GM19468 (cell line): ENCODE measurements at regions not wholly inside any gene's neighbourhood (a gene's known extent, or its start where the extent isn't known, plus 50 kb on each side); places are given as distances from the start of the nearest gene placed in this dataset.

Experiments used
- ATAC-seq: cut with Tn5 transposase; IDR thresholded peaks from one replicate; pipeline ENCODE4 v1.9.1; 2021; ENCODE audit warnings: mild to moderate bottlenecking, moderate library complexity, moderate number of reproducible peaks; ENCODE audit not compliant: unreplicated experiment; ENCODE audit errors: extremely low read depth

GRCh38 chr6:121849477-121849876, 414.0 kb downstream of the GJA1 start:
- ATAC-seq: peak; percentile 75

- ATAC-seq: no peak
Measured at GRCh38 chr6:121851056-121851455, 415.6 kb downstream of the GJA1 start.

GRCh38 chr6:121853686-121854085, 418.2 kb downstream of the GJA1 start:
- no peak for ATAC-seq

DNA sequence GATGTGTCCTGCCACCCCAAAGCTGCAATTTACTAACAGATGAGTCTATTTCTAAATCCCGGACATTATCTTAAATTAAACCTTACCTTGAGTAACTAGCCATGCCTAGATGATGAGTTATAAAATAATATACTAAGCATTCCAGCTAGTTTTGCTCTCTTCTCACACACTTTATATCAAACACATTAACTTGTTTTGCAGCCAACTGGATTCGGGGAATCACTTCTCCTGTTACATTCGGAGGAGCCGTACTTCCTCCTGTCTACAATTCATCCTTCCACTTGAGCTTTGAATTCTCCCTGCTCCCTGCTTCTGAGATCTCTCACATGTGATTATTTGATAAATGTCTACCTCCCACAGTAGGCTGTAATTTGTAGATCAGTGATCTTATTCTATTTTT, 420.1 kb downstream of the GJA1 start:
- ATAC-seq: no peak

- ATAC-seq: no peak
Measured at GRCh38 chr6:121856296-121856695, 420.9 kb downstream of the GJA1 start.

GRCh38 chr6:121857551-121857950, 422.1 kb downstream of the GJA1 start:
- no peak for ATAC-seq

DNA sequence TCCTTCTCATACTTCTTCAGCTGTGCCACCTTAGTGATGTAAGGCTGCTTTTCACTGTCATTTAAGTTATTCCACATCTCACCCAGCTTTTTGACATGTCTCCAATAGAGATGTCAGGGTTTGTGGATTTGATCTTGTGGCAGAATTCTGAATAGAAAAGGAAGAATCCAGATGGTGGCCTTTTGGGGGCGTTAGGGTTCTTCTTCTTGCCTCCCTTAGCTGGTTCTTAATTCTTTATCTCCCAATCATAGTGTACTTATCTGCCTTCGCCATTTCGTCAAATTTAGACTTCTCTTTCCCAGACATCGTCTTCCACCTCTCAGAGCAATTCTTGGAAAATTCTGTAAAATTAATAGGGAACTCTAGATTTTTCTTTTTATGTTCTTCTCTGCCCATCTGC, 422.9 kb downstream of the GJA1 start:
- no peak for ATAC-seq

- ATAC-seq: no peak
Measured at GRCh38 chr6:121858986-121859385, 423.5 kb downstream of the GJA1 start.

GRCh38 chr6:121865811-121866210, 430.4 kb downstream of the GJA1 start:
- ATAC-seq: no peak

- ATAC-seq: no peak
Measured at GRCh38 chr6:121867095-121867494, 431.6 kb downstream of the GJA1 start.

GRCh38 chr6:121868206-121868605, 432.8 kb downstream of the GJA1 start:
- no peak for ATAC-seq

GRCh38 chr6:121873595-121873994, 438.1 kb downstream of the GJA1 start:
- ATAC-seq: no peak

DNA sequence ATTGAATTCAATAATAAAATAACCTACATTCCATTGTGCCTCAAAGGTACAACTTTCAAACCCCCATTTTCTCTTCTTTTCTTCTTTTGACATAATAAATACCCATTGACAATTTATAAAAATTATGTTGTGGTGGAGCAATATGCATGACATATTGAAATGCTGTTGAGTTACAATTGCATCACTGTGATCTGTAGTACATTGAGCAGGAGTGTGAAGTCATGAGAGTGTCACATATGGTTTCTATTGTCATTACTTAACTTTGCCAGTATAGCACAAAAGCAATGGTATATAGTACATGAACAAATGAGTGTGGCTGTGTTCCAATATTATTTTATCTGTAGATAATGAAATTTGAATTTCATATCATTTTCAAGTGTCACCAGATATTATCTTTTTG, 441.3 kb downstream of the GJA1 start:
- ATAC-seq: no peak

- no peak for ATAC-seq
Measured at GRCh38 chr6:121879149-121879548, 443.7 kb downstream of the GJA1 start.

GRCh38 chr6:121880831-121881230, 445.4 kb downstream of the GJA1 start:
- ATAC-seq: no peak

GRCh38 chr6:121881974-121882667, 446.7 kb downstream of the GJA1 start:
- ATAC-seq: no peak

DNA sequence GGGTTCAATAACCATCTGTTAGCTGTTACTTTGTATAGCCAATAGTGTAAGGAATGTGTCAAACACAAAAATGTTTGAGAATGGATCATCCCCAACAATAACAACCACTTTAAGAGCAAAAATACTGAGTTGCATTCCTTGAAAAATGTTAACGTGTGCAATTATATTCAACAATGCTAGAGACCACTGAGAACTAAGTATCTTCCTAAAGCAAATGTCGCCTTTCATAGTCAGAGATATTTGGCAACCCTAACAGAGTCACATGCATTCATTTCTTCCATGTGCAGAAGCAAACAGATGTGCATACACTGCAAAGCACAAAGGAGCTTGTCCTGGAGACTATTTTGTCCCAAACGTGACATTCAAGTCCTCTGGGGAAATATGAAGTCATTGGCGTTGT, 448.6 kb downstream of the GJA1 start:
- no peak for ATAC-seq

DNA sequence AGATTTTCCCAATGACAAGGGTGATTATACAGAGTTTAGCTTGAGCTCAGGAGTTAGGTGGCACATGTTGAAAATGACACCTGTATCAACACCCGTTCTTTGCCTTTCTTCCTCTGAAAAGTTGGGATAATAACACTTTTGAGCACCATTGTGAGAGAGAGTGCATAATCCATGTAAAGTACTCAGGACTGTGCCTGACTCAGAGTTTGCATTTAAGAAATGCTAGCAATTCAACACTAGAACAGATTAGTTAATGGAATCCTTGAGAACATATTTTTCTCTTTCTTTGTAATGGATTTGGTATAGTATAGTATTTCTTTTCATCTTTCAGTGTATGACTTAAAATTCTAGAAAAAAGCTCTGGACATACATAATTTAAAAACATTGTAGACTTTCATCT, 449.2 kb downstream of the GJA1 start:
- ATAC-seq: no peak

DNA sequence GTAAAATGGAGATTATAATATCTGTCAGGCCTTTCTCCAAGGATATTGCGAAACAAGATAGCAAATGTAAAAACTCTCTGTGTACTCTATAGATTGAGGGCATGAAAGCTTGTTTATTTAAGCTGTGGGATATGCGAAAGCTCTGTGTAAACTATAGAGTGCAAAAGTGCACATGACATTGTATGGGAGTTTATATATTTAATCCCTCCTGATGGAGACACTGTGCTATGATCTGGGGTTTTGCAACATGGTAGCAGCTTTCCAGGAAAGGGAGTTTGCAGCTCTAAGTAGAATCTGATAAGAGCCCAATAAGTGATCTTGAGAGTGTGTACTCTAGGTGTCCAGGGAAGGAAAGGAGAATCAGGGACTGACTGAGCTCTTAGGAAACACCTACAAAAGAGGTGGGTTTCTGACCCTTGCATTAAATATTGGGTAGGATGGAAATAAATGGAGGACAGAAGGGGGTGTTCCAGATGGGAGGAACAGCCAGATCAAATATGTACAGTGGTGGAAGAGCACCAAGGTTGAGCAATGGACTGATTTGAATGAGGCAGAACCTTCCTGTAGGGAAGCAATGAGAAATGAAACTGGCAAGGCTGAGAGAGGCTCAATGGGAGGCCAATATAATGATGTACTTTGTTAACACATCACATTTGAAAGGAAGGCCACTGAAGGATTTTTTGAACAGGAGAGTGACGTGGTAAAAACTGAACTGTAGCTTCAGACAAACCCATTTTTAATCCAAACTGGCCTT, 450.1 kb downstream of the GJA1 start:
- ATAC-seq: no peak

DNA sequence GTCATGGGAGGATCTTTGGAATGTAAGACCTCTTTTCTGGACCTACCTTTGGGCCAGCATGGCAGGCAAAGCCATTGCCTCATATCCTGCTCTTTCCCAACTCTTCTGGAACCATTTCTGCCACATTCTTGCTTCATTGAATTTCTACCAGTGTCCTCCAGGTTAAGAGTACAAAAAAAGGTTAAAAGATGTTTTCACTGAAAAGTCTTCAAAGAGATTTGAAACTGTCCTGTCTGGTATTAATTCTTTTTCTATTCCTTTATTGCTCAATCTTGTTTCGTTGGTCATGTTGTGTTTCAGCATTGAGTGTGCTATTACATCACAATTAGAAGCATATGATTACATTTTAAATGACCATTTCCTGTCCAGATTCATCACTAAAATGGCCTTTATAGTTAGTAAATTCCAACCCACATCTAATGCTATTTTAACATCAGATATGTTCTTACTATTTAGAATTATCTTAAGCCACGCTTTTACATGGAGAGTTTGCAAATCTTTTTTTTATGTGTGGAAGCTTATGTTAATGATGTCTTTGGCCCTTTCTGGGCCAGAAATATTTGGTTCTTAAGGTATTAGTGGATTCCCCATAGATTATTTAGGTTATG, 450.9 kb downstream of the GJA1 start:
- ATAC-seq: no peak

- no peak for ATAC-seq
Measured at GRCh38 chr6:121887724-121888123, 452.3 kb downstream of the GJA1 start.
